IPS DF 19.7 (cell line): ENCODE measurements at regions not wholly inside any gene's neighbourhood (a gene's known extent, or its start where the extent isn't known, plus 50 kb on each side); places are given as distances from the start of the nearest gene placed in this dataset.
"Not testable (repeated sequence)": the region's sequence is repeated elsewhere in the genome, so short reads cannot be mapped to it uniquely, and the experiment has no call there.

Source experiments
- DNase-seq: peaks from one replicate; pipeline ENCODE4 v3.0.0-alpha.2; 2013; ENCODE audit warnings: low read depth, low spot score

- DNase-seq: no peak
These were observed 149.2 kb upstream of the JUN start for GRCh38 chr1:58932859-58933598.

GRCh38 chr1:58933599-58933926 lies 149.7 kb upstream of the JUN start:
- DNase-seq: no peak

- DNase-seq: no peak
These were observed 150.9 kb upstream of the JUN start for GRCh38 chr1:58934706-58935105.

GRCh38 chr1:58936973-58937372 lies 153.1 kb upstream of the JUN start:
- DNase-seq: no peak

- no peak for DNase-seq
These were observed 155.3 kb upstream of the JUN start for GRCh38 chr1:58939146-58939545.

GRCh38 chr1:58939666-58940370 lies 156.0 kb upstream of the JUN start:
- no peak for DNase-seq

GRCh38 chr1:58941471-58942289 lies 157.8 kb upstream of the JUN start:
- no peak for DNase-seq

GRCh38 chr1:58942759-58943191 lies 158.9 kb upstream of the JUN start:
- DNase-seq: no peak

GRCh38 chr1:58943776-58944175 lies 159.9 kb upstream of the JUN start:
- DNase-seq: no peak

- DNase-seq: no peak
These were observed 160.6 kb upstream of the JUN start for GRCh38 chr1:58944439-58944838.

GRCh38 chr1:58946390-58946789 lies 162.5 kb upstream of the JUN start:
- no peak for DNase-seq

GRCh38 chr1:58948671-58949070 lies 164.8 kb upstream of the JUN start:
- no peak for DNase-seq

- DNase-seq: no peak
These were observed 165.8 kb upstream of the JUN start for GRCh38 chr1:58949551-58950220.

- DNase-seq: no peak
These were observed 167.1 kb upstream of the JUN start for GRCh38 chr1:58950897-58951296.

GRCh38 chr1:58953951-58954350 lies 170.1 kb upstream of the JUN start:
- DNase-seq: not testable (repeated sequence)

- DNase-seq: not testable (repeated sequence)
These were observed 179.4 kb upstream of the JUN start for GRCh38 chr1:58963287-58963686.

GRCh38 chr1:58964428-58964827 lies 180.6 kb upstream of the JUN start:
- DNase-seq: no peak

GRCh38 chr1:58964880-58965279 lies 181.0 kb upstream of the JUN start:
- no peak for DNase-seq

- no peak for DNase-seq
These were observed 182.5 kb upstream of the JUN start for GRCh38 chr1:58966103-58966916.

- DNase-seq: no peak
These were observed 183.3 kb upstream of the JUN start for GRCh38 chr1:58966917-58967740.
